HG02571 (cell line): ENCODE measurements at regions not wholly inside any gene's neighbourhood (a gene's known extent, or its start where the extent isn't known, plus 50 kb on each side); places are given as distances from the start of the nearest gene placed in this dataset.

ENCODE experiments used
- ATAC-seq: cut with Tn5 transposase; IDR thresholded peaks from one replicate; pipeline ENCODE4 v1.9.1; 2021; ENCODE audit warnings: mild to moderate bottlenecking, moderate library complexity; ENCODE audit not compliant: unreplicated experiment

- no peak for ATAC-seq
Measured at GRCh38 chr12:34340534-34341361, 318.5 kb downstream of the ALG10 start.

- ATAC-seq, result no peak
Measured at GRCh38 chr12:34341362-34341733, 319.1 kb downstream of the ALG10 start.

- no peak for ATAC-seq
Measured at GRCh38 chr12:34342048-34342447, 319.8 kb downstream of the ALG10 start.

- ATAC-seq, result no peak
Measured at GRCh38 chr12:34343345-34343744, 321.0 kb downstream of the ALG10 start.

GRCh38 chr12:34343766-34344165 lies 321.5 kb downstream of the ALG10 start:
- no peak for ATAC-seq

- ATAC-seq, result no peak
Measured at GRCh38 chr12:34344851-34345522, 322.7 kb downstream of the ALG10 start.

- no peak for ATAC-seq
Measured at GRCh38 chr12:34345801-34346200, 323.5 kb downstream of the ALG10 start.

- ATAC-seq, result no peak
Measured at GRCh38 chr12:34346372-34347034, 324.2 kb downstream of the ALG10 start.

GRCh38 chr12:34347367-34347766 lies 325.1 kb downstream of the ALG10 start:
- ATAC-seq, result no peak

- no peak for ATAC-seq
Measured at GRCh38 chr12:34348064-34348463, 325.8 kb downstream of the ALG10 start.

GRCh38 chr12:34348836-34349672 lies 326.8 kb downstream of the ALG10 start:
- ATAC-seq, result no peak

- no peak for ATAC-seq
Measured at GRCh38 chr12:34349673-34349961, 327.3 kb downstream of the ALG10 start.

GRCh38 chr12:34350092-34351041 lies 328.1 kb downstream of the ALG10 start:
- no peak for ATAC-seq

GRCh38 chr12:34352098-34352497 lies 329.8 kb downstream of the ALG10 start:
- ATAC-seq, result no peak

GRCh38 chr12:34354239-34355200 lies 332.2 kb downstream of the ALG10 start:
- no peak for ATAC-seq

- no peak for ATAC-seq
Measured at GRCh38 chr12:34356233-34356987, 334.1 kb downstream of the ALG10 start.

GRCh38 chr12:34357791-34358190 lies 335.5 kb downstream of the ALG10 start:
- no peak for ATAC-seq

- no peak for ATAC-seq
Measured at GRCh38 chr12:34358198-34358597, 335.9 kb downstream of the ALG10 start.
